Activated naive CD4-positive, alpha-beta T cell treated with anti-CD3 and anti-CD28 coated beads, Interleukin-2, amount 50 U/mL, for 24 hours (primary cell): ENCODE measurements at regions not wholly inside any gene's neighbourhood (a gene's known extent, or its start where the extent isn't known, plus 50 kb on each side); places are given as distances from the start of the nearest gene placed in this dataset.

Experiments
- H3K27ac Mint-ChIP-seq: one replicate; pipeline ENCODE4 v1.8.0; 2021; ENCODE audit warnings: mild to moderate bottlenecking, mixed read lengths
- H3K27me3 Mint-ChIP-seq: one replicate; pipeline ENCODE4 v1.8.0; 2021; ENCODE audit warnings: mixed read lengths
- H3K36me3 Mint-ChIP-seq: one replicate; pipeline ENCODE4 v1.8.0; 2021; ENCODE audit warnings: mixed read lengths
- H3K4me1 Mint-ChIP-seq: one replicate; pipeline ENCODE4 v1.8.0; 2021; ENCODE audit warnings: mixed read lengths
- H3K4me3 Mint-ChIP-seq: one replicate; pipeline ENCODE4 v1.8.0; 2021; ENCODE audit warnings: mild to moderate bottlenecking, mixed read lengths
- H3K9me3 Mint-ChIP-seq: one replicate; pipeline ENCODE4 v1.8.0; 2021; ENCODE audit warnings: mixed read lengths

- no peak overlapping the region for H3K27ac Mint-ChIP-seq
- no peak overlapping the region for H3K4me3 Mint-ChIP-seq
- H3K27me3 Mint-ChIP-seq = no peaks in the 10 kb centered on the region
- no peaks in the 10 kb centered on the region for H3K9me3 Mint-ChIP-seq
- H3K36me3 Mint-ChIP-seq = no peaks in the 10 kb centered on the region
- H3K4me1 Mint-ChIP-seq = peaks cover 26% of the 10 kb centered on the region
These were observed 117.1 kb upstream of the SERTAD2 start for GRCh38 chr2:64770781-64771334.

DNA sequence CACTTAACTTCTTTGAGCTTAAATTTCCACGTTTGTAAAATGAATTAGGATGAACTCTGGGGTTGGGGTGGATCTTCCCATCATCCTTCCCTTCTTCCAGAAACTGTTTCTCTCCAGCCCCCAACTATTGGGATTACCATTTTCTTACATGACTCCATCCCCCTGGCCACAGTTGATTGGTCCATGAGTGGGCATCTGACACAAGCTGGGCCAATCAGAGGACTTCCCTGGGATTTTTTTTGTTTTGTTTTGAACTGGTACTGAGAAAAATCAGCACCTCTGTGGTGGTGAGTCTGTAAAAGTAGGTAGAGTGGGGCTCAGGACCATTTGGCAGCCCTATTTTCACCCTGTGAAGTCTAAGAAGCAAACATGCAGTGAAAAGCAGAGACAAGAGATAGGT lies 118.0 kb upstream of the SERTAD2 start:
- H3K27ac Mint-ChIP-seq = no peak overlapping the region
- H3K4me1 Mint-ChIP-seq = peaks cover 23% of the 10 kb centered on the region
- H3K4me3 Mint-ChIP-seq = no peak overlapping the region
- no peaks in the 10 kb centered on the region for H3K9me3 Mint-ChIP-seq
- no peaks in the 10 kb centered on the region for H3K36me3 Mint-ChIP-seq
- H3K27me3 Mint-ChIP-seq = no peaks in the 10 kb centered on the region

- Mint-ChIP-seq H3K9me3 (no peaks in the 10 kb centered on the region), H3K4me1 (peaks cover 9% of the 10 kb centered on the region), H3K4me3 (no peak overlapping the region), H3K27me3 (no peaks in the 10 kb centered on the region), H3K36me3 (no peaks in the 10 kb centered on the region), H3K27ac (no peak overlapping the region)
These were observed 119.9 kb upstream of the SERTAD2 start for GRCh38 chr2:64773461-64774118.

- no peaks in the 10 kb centered on the region for H3K9me3 Mint-ChIP-seq
- H3K27ac Mint-ChIP-seq = no peak overlapping the region
- no peaks in the 10 kb centered on the region for H3K36me3 Mint-ChIP-seq
- H3K27me3 Mint-ChIP-seq = no peaks in the 10 kb centered on the region
- no peak overlapping the region for H3K4me3 Mint-ChIP-seq
- no peaks in the 10 kb centered on the region for H3K4me1 Mint-ChIP-seq
These were observed 124.1 kb upstream of the SERTAD2 start for GRCh38 chr2:64777841-64778240.

DNA sequence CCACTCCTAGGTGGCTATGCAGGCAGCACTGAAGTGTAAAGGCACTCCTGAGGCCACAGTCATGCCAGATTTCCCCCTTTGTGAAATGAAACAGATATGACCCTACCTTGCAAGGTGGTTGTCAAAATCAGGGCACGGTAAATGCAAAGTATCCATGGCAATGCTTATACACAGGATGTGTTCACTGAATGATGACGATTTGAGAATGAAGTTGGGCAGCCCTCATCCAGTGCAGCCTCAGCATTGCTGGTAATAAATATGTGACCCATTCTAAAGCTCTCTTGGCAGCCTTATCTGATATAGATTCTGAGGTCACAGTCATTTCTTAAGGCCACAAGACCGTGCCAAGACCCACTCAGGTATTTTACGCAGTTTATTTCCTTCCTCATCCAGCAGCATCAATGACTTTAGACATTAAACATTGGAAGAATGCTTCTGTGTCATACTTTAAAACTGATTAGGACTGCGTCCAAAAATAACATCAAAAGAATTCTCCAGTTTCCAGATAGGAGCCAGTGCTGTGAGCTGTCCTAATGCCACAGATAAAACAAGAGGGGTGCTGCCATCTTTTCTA lies 125.5 kb upstream of the SERTAD2 start:
- Mint-ChIP-seq H3K4me3 (no peak overlapping the region), H3K27me3 (no peaks in the 10 kb centered on the region), H3K9me3 (no peaks in the 10 kb centered on the region), H3K27ac (no peak overlapping the region), H3K4me1 (no peaks in the 10 kb centered on the region), H3K36me3 (no peaks in the 10 kb centered on the region)

DNA sequence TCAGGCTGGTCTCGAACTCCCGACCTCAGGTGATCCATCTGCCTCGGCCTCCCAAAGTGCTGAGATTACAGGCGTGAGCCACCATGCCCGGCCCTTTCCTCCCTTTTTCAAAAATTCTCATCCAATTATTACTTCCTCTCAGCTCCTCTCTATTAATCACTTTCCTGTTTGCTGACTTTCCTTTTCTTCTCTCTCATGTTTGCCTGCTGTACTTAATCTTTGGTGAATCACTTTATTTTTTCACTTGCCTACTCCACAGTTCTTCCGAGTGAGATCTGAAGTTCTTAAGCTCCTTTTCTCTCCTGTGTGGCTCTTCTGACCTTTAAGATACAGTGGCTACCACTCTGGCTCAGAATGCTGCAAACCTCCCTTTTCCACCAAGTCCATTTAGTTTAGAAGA lies 126.3 kb upstream of the SERTAD2 start:
- Mint-ChIP-seq H3K36me3 (no peaks in the 10 kb centered on the region), H3K4me1 (no peaks in the 10 kb centered on the region), H3K9me3 (no peaks in the 10 kb centered on the region), H3K27me3 (no peaks in the 10 kb centered on the region), H3K27ac (no peak overlapping the region), H3K4me3 (no peak overlapping the region)

GRCh38 chr2:64781711-64782390 lies 128.1 kb upstream of the SERTAD2 start:
- no peaks in the 10 kb centered on the region for H3K27me3 Mint-ChIP-seq
- H3K4me1 Mint-ChIP-seq = no peaks in the 10 kb centered on the region
- H3K9me3 Mint-ChIP-seq = no peaks in the 10 kb centered on the region
- H3K27ac Mint-ChIP-seq = no peak overlapping the region
- H3K36me3 Mint-ChIP-seq = no peaks in the 10 kb centered on the region
- no peak overlapping the region for H3K4me3 Mint-ChIP-seq

DNA sequence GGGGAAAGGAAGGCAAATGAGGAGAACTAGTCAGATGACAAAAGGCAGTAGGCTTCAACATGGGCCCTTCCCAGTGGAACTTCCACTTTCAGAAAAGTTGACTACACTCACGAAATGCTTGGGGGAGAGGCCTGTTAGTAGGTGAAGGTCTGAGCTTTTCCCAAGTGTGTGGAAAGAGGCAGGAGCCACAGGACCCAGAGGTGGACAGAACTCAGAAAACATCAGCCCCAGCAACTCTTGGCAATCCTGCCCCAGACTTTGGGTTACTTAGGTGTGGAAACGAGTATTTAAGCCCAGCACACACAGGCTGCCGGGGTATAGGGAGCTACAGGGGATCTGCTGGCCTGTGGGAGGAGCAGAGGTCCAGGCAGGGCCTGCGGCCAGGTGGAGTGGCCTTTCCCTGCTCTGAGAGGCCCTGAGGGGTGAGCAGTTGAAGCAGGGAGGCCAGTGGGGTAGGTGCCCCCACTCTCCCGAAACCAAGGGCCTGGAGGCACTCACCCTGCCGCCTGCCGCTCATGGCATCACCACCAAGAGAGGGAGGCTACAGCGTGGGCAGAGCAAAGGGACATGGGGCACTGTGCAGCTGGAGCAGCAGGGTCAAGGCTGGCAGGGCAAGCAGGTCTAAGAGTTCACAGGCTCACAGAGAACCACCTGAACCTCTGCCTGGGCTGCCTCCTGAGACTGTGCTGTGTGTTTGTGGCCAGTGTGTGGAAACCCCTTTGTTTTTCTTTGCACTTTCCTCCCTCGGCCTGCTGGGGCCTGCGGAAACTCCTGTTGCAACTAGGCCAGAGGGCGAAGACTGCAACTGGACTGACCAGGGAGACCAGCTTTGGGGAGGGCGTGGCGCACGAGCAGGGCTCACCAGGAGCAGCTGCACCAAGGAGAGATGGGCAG lies 130.7 kb upstream of the SERTAD2 start:
- Mint-ChIP-seq H3K4me3 (no peak overlapping the region), H3K27ac (no peak overlapping the region), H3K4me1 (no peaks in the 10 kb centered on the region), H3K27me3 (no peaks in the 10 kb centered on the region), H3K36me3 (no peaks in the 10 kb centered on the region), H3K9me3 (no peaks in the 10 kb centered on the region)

GRCh38 chr2:64785245-64785644 lies 131.5 kb upstream of the SERTAD2 start:
- Mint-ChIP-seq H3K4me1 (no peaks in the 10 kb centered on the region), H3K9me3 (no peaks in the 10 kb centered on the region), H3K27ac (no peak overlapping the region), H3K36me3 (no peaks in the 10 kb centered on the region), H3K4me3 (no peak overlapping the region), H3K27me3 (no peaks in the 10 kb centered on the region)

- H3K9me3 Mint-ChIP-seq = no peaks in the 10 kb centered on the region
- no peaks in the 10 kb centered on the region for H3K36me3 Mint-ChIP-seq
- no peaks in the 10 kb centered on the region for H3K4me1 Mint-ChIP-seq
- no peak overlapping the region for H3K4me3 Mint-ChIP-seq
- H3K27me3 Mint-ChIP-seq = no peaks in the 10 kb centered on the region
- H3K27ac Mint-ChIP-seq = no peak overlapping the region
These were observed 132.8 kb upstream of the SERTAD2 start for GRCh38 chr2:64786343-64787018.

DNA sequence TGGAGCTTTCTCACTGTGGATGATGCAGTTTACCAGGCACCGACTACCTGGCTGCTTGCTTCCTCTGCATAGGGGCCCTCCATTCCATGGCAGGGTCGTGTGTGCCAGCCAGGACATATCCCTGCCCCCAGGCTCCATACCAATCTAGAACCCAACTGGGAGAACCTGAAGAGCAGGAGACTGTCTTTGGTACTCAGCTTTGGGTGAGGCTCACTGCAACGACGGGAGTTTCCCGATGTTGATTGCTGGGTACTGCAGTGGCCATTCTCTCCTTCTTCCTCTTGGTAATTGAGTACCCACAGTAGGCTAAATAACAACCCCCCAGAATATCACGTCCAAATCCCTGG lies 133.3 kb upstream of the SERTAD2 start:
- Mint-ChIP-seq H3K4me1 (no peaks in the 10 kb centered on the region), H3K9me3 (no peaks in the 10 kb centered on the region), H3K36me3 (no peaks in the 10 kb centered on the region), H3K27ac (no peak overlapping the region), H3K4me3 (no peak overlapping the region), H3K27me3 (no peaks in the 10 kb centered on the region)

- Mint-ChIP-seq H3K9me3 (no peaks in the 10 kb centered on the region), H3K4me1 (no peaks in the 10 kb centered on the region), H3K36me3 (no peaks in the 10 kb centered on the region), H3K27ac (no peak overlapping the region), H3K27me3 (no peaks in the 10 kb centered on the region), H3K4me3 (no peak overlapping the region)
These were observed 134.0 kb upstream of the SERTAD2 start for GRCh38 chr2:64787698-64788097.

DNA sequence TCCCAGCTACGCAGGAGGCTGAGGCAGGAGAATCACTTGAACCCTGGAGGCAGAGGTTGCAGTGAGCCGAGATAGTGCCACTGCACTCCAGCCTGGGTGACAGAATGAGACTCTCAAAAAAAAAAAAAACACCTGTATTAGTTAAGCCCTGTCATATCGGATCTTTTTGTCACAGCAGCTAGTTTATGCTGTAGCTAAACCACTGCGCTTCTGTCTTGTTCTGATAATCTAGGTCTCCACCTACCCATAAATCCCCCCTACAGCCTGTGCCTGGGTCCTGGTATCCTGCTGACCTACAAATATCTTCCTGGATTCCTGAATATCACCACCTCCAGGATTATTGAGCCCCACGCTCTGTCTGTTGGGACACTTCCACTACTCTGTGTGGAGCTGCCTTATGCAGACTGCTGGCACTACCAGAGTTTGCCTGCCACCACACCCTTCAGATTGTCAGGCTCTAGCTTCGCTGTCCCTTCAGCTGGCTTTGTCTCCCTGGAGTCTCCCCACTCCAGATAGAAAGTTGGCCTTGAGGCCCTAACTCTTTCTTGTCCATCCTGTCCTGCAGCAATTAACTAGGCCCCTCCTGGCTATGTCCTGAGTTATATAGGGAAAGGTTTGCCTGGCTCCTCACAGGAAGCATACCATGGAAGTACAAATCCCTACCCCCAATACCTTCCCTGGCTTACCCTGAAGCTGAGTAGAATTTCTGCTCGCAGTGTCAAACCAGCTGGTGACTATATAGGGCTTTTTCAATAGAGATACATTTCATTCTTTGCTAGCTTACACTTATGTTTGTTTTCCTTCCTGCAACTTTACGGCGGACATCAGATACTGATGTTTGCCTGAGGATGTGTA lies 136.0 kb upstream of the SERTAD2 start:
- no peak overlapping the region for H3K4me3 Mint-ChIP-seq
- H3K36me3 Mint-ChIP-seq = no peaks in the 10 kb centered on the region
- no peaks in the 10 kb centered on the region for H3K4me1 Mint-ChIP-seq
- no peaks in the 10 kb centered on the region for H3K9me3 Mint-ChIP-seq
- H3K27ac Mint-ChIP-seq = no peak overlapping the region
- no peaks in the 10 kb centered on the region for H3K27me3 Mint-ChIP-seq

DNA sequence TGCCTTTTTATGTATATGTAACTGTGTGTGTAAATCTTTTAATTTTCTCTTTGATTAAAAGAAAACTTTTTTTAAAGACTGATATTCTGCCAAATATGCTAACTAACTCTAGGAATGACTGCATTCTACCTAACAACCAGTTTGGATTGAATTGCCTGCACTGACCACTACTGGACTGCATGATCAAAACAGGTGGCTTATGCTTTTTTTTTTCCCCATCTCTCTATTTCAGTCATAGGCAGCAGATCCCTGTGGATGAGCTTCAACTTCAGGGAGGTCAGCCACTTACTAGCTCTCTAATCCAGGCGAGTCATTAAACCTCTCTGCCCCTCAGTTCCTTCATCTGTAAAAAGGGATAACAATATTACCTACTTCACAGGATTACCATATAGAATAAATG lies 138.6 kb upstream of the SERTAD2 start:
- no peaks in the 10 kb centered on the region for H3K27me3 Mint-ChIP-seq
- no peaks in the 10 kb centered on the region for H3K9me3 Mint-ChIP-seq
- H3K4me1 Mint-ChIP-seq = no peaks in the 10 kb centered on the region
- no peak overlapping the region for H3K27ac Mint-ChIP-seq
- no peak overlapping the region for H3K4me3 Mint-ChIP-seq
- H3K36me3 Mint-ChIP-seq = no peaks in the 10 kb centered on the region
